Kidney (tissue), 13 donors: ENCODE measurements at regions not wholly inside any gene's neighbourhood (a gene's known extent, or its start where the extent isn't known, plus 50 kb on each side); places are given as distances from the start of the nearest gene placed in this dataset.
A peak's percentile ranks its signal among the peaks of the same experiment; 100 is the strongest.

Experiments
- DNase-seq, 5 donors: peaks; one replicate each; pipeline ENCODE4 v3.0.0-alpha.2; 2013 to 2020
- FAIRE-seq: peaks from 2 replicates; lab custom pipeline; 2012; peaks lifted over from hg19 to GRCh38; lab: Jason Lieb, UNC
- H3K27ac ChIP-seq, 2 donors: one replicate each; pipeline ENCODE4 v1.7.0; 2013; ENCODE audit warnings: low read depth in 2 of 2, low read length in 2 of 2, inconsistent platforms in 1 of 2
- H3K27me3 ChIP-seq: one replicate; pipeline ENCODE4 v1.7.1; 2013; ENCODE audit warnings: low read length, inconsistent platforms; ENCODE audit not compliant: control insufficient read depth, insufficient read depth
- H3K36me3 ChIP-seq, 3 donors: one replicate each; pipeline versions ENCODE4 v1.7.0 to v1.7.1; 2013; ENCODE audit warnings: low read length in 3 of 3, control low read depth in 1 of 3, inconsistent platforms in 1 of 3; ENCODE audit not compliant: insufficient read depth in 3 of 3, control insufficient read depth in 2 of 3
- H3K4me1 ChIP-seq, 3 donors: one replicate each; pipeline versions ENCODE4 v1.7.0 to v1.7.1; 2013; ENCODE audit warnings: low read length in 3 of 3, inconsistent platforms in 1 of 3, low read depth in 1 of 3; ENCODE audit not compliant: control insufficient read depth in 2 of 3, insufficient read depth in 2 of 3
- H3K4me3 ChIP-seq, 3 donors: one replicate each; pipeline versions ENCODE4 v1.7.0 to v1.8.1; 2013; ENCODE audit warnings: low read length in 3 of 3, control low read depth in 1 of 3, inconsistent platforms in 1 of 3
- H3K9ac ChIP-seq, 3 donors: one replicate each; pipeline versions ENCODE4 v1.7.0 to v1.7.1; 2013; ENCODE audit warnings: low read length in 3 of 3, control low read depth in 1 of 3, inconsistent platforms in 1 of 3
- H3K9me3 ChIP-seq, 3 donors: one replicate each; pipeline versions ENCODE4 v1.7.0 to v1.7.1; 2013; ENCODE audit warnings: low read length in 3 of 3, control low read depth in 1 of 3, inconsistent platforms in 1 of 3; ENCODE audit not compliant: control insufficient read depth in 2 of 3, insufficient read depth in 1 of 3
- intact Hi-C: fragments of 100-400 bp; cut with DNase I; formaldehyde crosslinking; loops from one replicate; pipeline ENCODE4 v1.11.1; 2022
- TF ChIP-seq, protein P1 (sequence below): IDR thresholded peaks from 3 replicates; pipeline ENCODE4 v1.5.1; 2012; ENCODE audit warnings: mild to moderate bottlenecking, moderate library complexity, borderline replicate concordance; ENCODE audit not compliant: insufficient read depth; ENCODE audit errors: extremely low read depth
- donor health status: control.
- donor health status: control.
- donor health status: control.
- donor health status: control.
- donor health status: control.
- donor health status: DM: yes; HTN: yes; CAD: no.
- donor health status: Normal renal cell carcinoma (clear cell type).

DNA sequence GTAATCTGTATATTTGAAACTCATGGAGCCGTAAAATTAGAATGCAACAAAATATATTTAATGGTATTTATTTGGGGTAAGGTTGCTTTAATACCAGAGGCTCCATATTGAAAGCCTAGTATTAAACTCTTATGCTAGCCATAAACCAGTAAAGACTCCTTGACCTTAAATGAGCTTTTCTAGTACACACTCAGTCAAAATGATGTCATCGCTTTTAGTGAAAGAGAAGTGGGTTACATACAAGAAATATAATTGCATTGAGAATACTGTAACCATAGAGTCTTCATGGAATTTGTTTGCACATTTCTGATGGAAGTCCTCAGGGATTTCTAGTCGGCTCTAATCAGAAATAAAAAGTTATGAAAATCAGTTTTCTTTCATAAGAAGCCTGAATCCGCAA, 757.6 kb downstream of the GBE1 start:
- H3K36me3 ChIP-seq: no peaks in the 10 kb centered on the region
- FAIRE-seq: no peak
- no peak overlapping the region for H3K9ac ChIP-seq
- DNase-seq: no peak
- TF ChIP-seq, protein P1, sequence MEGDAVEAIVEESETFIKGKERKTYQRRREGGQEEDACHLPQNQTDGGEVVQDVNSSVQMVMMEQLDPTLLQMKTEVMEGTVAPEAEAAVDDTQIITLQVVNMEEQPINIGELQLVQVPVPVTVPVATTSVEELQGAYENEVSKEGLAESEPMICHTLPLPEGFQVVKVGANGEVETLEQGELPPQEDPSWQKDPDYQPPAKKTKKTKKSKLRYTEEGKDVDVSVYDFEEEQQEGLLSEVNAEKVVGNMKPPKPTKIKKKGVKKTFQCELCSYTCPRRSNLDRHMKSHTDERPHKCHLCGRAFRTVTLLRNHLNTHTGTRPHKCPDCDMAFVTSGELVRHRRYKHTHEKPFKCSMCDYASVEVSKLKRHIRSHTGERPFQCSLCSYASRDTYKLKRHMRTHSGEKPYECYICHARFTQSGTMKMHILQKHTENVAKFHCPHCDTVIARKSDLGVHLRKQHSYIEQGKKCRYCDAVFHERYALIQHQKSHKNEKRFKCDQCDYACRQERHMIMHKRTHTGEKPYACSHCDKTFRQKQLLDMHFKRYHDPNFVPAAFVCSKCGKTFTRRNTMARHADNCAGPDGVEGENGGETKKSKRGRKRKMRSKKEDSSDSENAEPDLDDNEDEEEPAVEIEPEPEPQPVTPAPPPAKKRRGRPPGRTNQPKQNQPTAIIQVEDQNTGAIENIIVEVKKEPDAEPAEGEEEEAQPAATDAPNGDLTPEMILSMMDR: no peak
- H3K27ac ChIP-seq: no peak overlapping the region
- H3K4me1 ChIP-seq: no peaks in the 10 kb centered on the region
- H3K4me3 ChIP-seq: no peak overlapping the region
- intact Hi-C loops: no loop called here
- peaks cover 0 to 4% (median 0%) of the 10 kb centered on the region in 3 donors for H3K9me3 ChIP-seq
- no peaks in the 10 kb centered on the region for H3K27me3 ChIP-seq

DNA sequence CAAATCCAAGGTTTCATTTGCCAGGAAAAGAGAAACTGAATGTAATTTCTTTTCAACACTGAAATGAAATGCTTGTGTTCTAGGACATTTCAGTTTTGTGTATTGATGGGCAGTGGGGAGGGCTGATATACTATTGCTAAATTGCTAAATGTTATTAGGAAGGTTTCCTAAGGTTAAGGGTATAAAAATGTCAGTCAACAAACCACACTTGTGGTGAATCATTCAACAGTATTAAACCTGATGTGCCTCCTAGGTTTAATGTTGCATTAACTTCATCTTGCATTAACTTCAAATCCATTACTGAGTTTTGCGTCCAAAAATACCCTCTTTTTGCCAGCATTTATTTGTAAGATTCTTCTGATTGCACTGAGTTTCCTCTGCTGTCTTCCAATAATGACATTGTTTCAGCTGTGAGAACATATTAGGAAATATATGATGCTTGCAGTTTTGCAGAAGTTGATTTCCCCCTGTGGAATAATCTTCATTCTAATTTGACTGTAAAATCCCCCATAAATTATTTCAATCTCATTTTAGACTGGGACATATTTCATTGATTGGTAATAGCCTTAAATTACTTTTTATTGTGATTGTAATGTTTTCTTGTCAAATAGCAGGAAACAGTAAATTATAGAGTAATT, 758.3 kb downstream of the GBE1 start:
- DNase-seq (no peak), FAIRE-seq (no peak)
- TF ChIP-seq, protein P1: no peak
- Histone ChIP-seq H3K4me3 (no peak overlapping the region), H3K9ac (no peak overlapping the region), H3K4me1 (no peaks in the 10 kb centered on the region), H3K9me3 (no peaks in the 10 kb centered on the region), H3K27me3 (no peaks in the 10 kb centered on the region), H3K36me3 (no peaks in the 10 kb centered on the region), H3K27ac (no peak overlapping the region)
- intact Hi-C loops: no loop called here

DNA sequence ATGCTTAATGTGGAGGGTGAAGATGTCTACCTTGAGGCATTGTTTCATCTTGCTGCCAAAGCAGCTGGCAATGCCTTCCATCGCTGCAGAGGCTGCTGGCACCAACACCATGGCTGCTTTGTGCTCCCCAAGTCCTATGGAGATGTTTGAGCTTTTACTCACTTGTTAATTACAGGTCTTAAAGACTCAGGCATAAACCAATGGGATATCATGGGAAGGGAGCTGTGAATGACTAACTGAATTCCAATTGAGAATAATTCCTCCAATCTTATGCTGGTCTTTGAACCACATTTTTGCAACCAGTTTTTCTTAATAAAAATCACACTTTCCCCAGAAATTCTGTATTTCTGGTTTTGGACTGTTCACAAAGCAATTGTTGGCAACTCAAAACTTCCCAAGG, 762.0 kb downstream of the GBE1 start:
- DNase-seq (no peak), FAIRE-seq (no peak)
- no peaks in the 10 kb centered on the region for H3K36me3 ChIP-seq
- no peak overlapping the region for H3K4me3 ChIP-seq
- no peak overlapping the region for H3K9ac ChIP-seq
- H3K27ac ChIP-seq: no peak overlapping the region
- H3K4me1 ChIP-seq: no peaks in the 10 kb centered on the region
- TF ChIP-seq, protein P1: no peak
- no peaks in the 10 kb centered on the region for H3K9me3 ChIP-seq
- no peaks in the 10 kb centered on the region for H3K27me3 ChIP-seq
- intact Hi-C loops: no loop called here

DNA sequence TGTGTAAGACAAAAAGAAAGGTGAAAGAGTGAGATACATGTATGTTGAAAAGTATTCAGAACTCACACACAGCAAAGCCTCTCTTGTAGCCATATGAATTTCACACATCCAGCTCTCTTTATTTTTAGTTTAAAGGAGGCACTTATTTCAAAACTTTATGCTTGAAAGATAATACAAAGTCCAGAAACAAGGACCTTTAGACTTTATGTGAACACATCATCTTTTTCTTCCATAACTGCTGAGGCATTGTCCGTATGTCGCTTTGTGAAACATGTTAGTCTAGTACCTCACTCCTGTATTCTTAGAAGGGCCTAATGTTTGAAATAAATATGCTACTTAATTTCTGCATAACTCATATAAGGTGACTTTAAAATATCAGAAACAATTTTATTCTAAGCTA, 763.4 kb downstream of the GBE1 start:
- intact Hi-C loops: no loop called here
- Histone ChIP-seq H3K4me1 (peaks cover 0 to 2% (median 0%) of the 10 kb centered on the region in 3 donors), H3K9me3 (no peaks in the 10 kb centered on the region), H3K27me3 (no peaks in the 10 kb centered on the region), H3K27ac (peak overlapping the region in 1 of 2 donors; percentile 3), H3K9ac (no peak overlapping the region), H3K36me3 (no peaks in the 10 kb centered on the region), H3K4me3 (peak overlapping the region in 1 of 3 donors; percentile 36)
- TF ChIP-seq, protein P1: no peak
- no peak for DNase-seq
- no peak for FAIRE-seq
